ENCODE measurements at regions not wholly inside any gene's neighbourhood (a gene's known extent, or its start where the extent isn't known, plus 50 kb on each side); places are given as distances from the start of the nearest gene placed in this dataset.

DNA sequence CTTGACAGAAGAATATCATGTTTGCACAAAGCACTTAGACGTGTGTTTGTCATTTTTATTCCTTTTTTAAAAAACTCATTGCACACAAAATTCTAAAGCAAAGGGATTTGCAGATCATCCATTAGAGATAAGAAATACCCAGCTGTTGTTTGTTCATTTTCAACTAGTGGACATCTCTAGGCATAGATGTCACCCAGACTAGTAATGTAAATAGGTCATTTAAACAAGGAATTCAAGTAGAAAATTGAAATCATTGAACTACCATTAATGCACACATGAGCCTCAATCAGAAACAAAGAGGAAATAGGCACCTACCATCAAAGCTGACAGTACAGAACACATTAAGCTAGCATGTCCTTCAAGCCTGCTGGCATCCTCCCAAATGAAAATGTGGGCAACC, 107.3 kb downstream of the OR2K2 start:
- no peaks in the 10 kb centered on the region for H3K27me3 ChIP-seq (ENCODE audit: control insufficient read depth, low read length)
- H3K9me3 ChIP-seq (ENCODE audit: control insufficient read depth, insufficient read depth, low read length), result no peaks in the 10 kb centered on the region
- no peak overlapping the region for H3K27ac ChIP-seq (ENCODE audit: low read depth, low read length)
- H3K4me3 ChIP-seq (ENCODE audit: low read length), result no peak overlapping the region
- H3K4me2 ChIP-seq (ENCODE audit: low read length), result no peak overlapping the region
- H4K20me1 ChIP-seq (ENCODE audit: control insufficient read depth, insufficient read depth, low read depth, low read length), result no peaks in the 10 kb centered on the region
- no peaks in the 10 kb centered on the region for H3F3A ChIP-seq (ENCODE audit: control insufficient read depth, insufficient read depth)
- no peaks in the 10 kb centered on the region for H3K36me3 ChIP-seq (ENCODE audit: control insufficient read depth, low read length)
- H3K79me2 ChIP-seq (ENCODE audit: control insufficient read depth, low read length), result no peaks in the 10 kb centered on the region
- H3K4me1 ChIP-seq (ENCODE audit: control insufficient read depth, low read length), result no peaks in the 10 kb centered on the region
- H3K9me2 ChIP-seq (replicated peaks; ENCODE audit: control insufficient read depth, low read length), result no peaks in the 10 kb centered on the region
- TF ChIP-seq EZH2phosphoT487 (IDR thresholded peaks at IDR 0.05; ENCODE audit: borderline replicate concordance, low read length), result no peak
- TF ChIP-seq, protein P1, sequence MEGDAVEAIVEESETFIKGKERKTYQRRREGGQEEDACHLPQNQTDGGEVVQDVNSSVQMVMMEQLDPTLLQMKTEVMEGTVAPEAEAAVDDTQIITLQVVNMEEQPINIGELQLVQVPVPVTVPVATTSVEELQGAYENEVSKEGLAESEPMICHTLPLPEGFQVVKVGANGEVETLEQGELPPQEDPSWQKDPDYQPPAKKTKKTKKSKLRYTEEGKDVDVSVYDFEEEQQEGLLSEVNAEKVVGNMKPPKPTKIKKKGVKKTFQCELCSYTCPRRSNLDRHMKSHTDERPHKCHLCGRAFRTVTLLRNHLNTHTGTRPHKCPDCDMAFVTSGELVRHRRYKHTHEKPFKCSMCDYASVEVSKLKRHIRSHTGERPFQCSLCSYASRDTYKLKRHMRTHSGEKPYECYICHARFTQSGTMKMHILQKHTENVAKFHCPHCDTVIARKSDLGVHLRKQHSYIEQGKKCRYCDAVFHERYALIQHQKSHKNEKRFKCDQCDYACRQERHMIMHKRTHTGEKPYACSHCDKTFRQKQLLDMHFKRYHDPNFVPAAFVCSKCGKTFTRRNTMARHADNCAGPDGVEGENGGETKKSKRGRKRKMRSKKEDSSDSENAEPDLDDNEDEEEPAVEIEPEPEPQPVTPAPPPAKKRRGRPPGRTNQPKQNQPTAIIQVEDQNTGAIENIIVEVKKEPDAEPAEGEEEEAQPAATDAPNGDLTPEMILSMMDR (IDR thresholded peaks at IDR 0.05; ENCODE audit: low read depth, low read length, poor library complexity, severe bottlenecking), result no peak

DNA sequence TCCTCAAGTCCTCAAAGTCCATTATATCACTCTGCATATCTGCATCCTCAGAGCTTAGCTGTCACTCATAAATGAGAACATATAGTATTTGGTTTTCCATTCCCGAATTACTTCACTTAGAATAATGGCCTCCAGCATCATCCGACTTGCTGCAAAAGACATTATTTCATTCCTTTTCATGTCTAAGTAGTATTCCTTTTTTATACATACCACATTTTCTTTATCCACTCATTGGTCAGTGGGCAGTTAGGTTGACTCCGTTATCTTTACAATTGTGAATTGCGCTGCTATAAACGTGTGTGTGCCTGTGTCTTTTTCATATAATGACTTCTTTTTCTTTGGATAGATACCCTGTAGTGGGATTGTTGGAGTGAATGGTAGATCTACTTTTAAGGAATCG, 117.2 kb downstream of the OR2K2 start:
- Histone ChIP-seq H3K27ac (ENCODE audit: low read depth, low read length) (no peak overlapping the region), H3F3A (ENCODE audit: control insufficient read depth, insufficient read depth) (no peaks in the 10 kb centered on the region), H3K27me3 (ENCODE audit: control insufficient read depth, low read length) (no peaks in the 10 kb centered on the region), H3K9me2 (replicated peaks; ENCODE audit: control insufficient read depth, low read length) (no peaks in the 10 kb centered on the region), H4K20me1 (ENCODE audit: control insufficient read depth, insufficient read depth, low read depth, low read length) (no peaks in the 10 kb centered on the region), H3K79me2 (ENCODE audit: control insufficient read depth, low read length) (no peaks in the 10 kb centered on the region), H3K9me3 (ENCODE audit: control insufficient read depth, insufficient read depth, low read length) (no peaks in the 10 kb centered on the region), H3K4me2 (ENCODE audit: low read length) (no peak overlapping the region), H3K4me1 (ENCODE audit: control insufficient read depth, low read length) (no peaks in the 10 kb centered on the region), H3K4me3 (ENCODE audit: low read length) (no peak overlapping the region), H3K36me3 (ENCODE audit: control insufficient read depth, low read length) (no peaks in the 10 kb centered on the region)
- TF ChIP-seq, protein P1 (IDR thresholded peaks at IDR 0.05; ENCODE audit: low read depth, low read length, poor library complexity, severe bottlenecking), result no peak
- no peak for TF ChIP-seq EZH2phosphoT487 (IDR thresholded peaks at IDR 0.05; ENCODE audit: borderline replicate concordance, low read length)

DNA sequence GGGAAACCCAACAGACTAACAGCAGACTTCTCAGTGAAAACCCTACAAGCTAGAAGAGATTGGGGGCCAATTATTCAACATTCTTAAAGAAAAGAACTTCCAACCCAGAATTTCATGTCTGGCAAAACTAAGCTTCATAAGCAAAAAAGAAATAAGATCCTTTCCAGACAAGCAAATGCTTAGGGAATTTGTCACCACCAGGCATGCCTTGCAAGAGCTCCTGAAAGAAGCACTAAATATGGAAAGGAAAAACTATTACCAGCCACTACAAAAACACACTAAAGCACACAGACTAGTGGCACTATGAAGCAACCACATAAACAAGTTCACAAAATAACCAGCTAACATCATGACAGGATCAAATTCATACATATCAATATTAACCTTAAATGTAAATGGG, 131.1 kb downstream of the OR2K2 start:
- H3K4me2 ChIP-seq (ENCODE audit: low read length), result no peak overlapping the region
- H3K4me3 ChIP-seq (ENCODE audit: low read length), result no peak overlapping the region
- H3K27ac ChIP-seq (ENCODE audit: low read depth, low read length), result no peak overlapping the region
- TF ChIP-seq EZH2phosphoT487 (IDR thresholded peaks at IDR 0.05; ENCODE audit: borderline replicate concordance, low read length), result no peak
- TF ChIP-seq, protein P1 (IDR thresholded peaks at IDR 0.05; ENCODE audit: low read depth, low read length, poor library complexity, severe bottlenecking), result no peak
- no peaks in the 10 kb centered on the region for H3K9me3 ChIP-seq (ENCODE audit: control insufficient read depth, insufficient read depth, low read length)
- no peaks in the 10 kb centered on the region for H3K4me1 ChIP-seq (ENCODE audit: control insufficient read depth, low read length)
- no peaks in the 10 kb centered on the region for H3K27me3 ChIP-seq (ENCODE audit: control insufficient read depth, low read length)
- H4K20me1 ChIP-seq (ENCODE audit: control insufficient read depth, insufficient read depth, low read depth, low read length), result no peaks in the 10 kb centered on the region
- H3K79me2 ChIP-seq (ENCODE audit: control insufficient read depth, low read length), result no peaks in the 10 kb centered on the region
- no peaks in the 10 kb centered on the region for H3K9me2 ChIP-seq (replicated peaks; ENCODE audit: control insufficient read depth, low read length)
- H3F3A ChIP-seq (ENCODE audit: control insufficient read depth, insufficient read depth), result no peaks in the 10 kb centered on the region
- no peaks in the 10 kb centered on the region for H3K36me3 ChIP-seq (ENCODE audit: control insufficient read depth, low read length)

GRCh38 chr9:111197256-111197655, 132.8 kb downstream of the OR2K2 start:
- no peak overlapping the region for H3K4me2 ChIP-seq (ENCODE audit: low read length)
- H3K27ac ChIP-seq (ENCODE audit: low read depth, low read length), result no peak overlapping the region
- H3K4me1 ChIP-seq (ENCODE audit: control insufficient read depth, low read length), result no peaks in the 10 kb centered on the region
- H3K27me3 ChIP-seq (ENCODE audit: control insufficient read depth, low read length), result no peaks in the 10 kb centered on the region
- no peaks in the 10 kb centered on the region for H3K9me3 ChIP-seq (ENCODE audit: control insufficient read depth, insufficient read depth, low read length)
- H4K20me1 ChIP-seq (ENCODE audit: control insufficient read depth, insufficient read depth, low read depth, low read length), result no peaks in the 10 kb centered on the region
- no peaks in the 10 kb centered on the region for H3K36me3 ChIP-seq (ENCODE audit: control insufficient read depth, low read length)
- no peaks in the 10 kb centered on the region for H3F3A ChIP-seq (ENCODE audit: control insufficient read depth, insufficient read depth)
- no peaks in the 10 kb centered on the region for H3K9me2 ChIP-seq (replicated peaks; ENCODE audit: control insufficient read depth, low read length)
- no peak for TF ChIP-seq EZH2phosphoT487 (IDR thresholded peaks at IDR 0.05; ENCODE audit: borderline replicate concordance, low read length)
- TF ChIP-seq, protein P1 (IDR thresholded peaks at IDR 0.05; ENCODE audit: low read depth, low read length, poor library complexity, severe bottlenecking), result no peak
- H3K79me2 ChIP-seq (ENCODE audit: control insufficient read depth, low read length), result no peaks in the 10 kb centered on the region
- no peak overlapping the region for H3K4me3 ChIP-seq (ENCODE audit: low read length)
